ENCODE measurements at regions not wholly inside any gene's neighbourhood (a gene's known extent, or its start where the extent isn't known, plus 50 kb on each side); places are given as distances from the start of the nearest gene placed in this dataset.

DNA sequence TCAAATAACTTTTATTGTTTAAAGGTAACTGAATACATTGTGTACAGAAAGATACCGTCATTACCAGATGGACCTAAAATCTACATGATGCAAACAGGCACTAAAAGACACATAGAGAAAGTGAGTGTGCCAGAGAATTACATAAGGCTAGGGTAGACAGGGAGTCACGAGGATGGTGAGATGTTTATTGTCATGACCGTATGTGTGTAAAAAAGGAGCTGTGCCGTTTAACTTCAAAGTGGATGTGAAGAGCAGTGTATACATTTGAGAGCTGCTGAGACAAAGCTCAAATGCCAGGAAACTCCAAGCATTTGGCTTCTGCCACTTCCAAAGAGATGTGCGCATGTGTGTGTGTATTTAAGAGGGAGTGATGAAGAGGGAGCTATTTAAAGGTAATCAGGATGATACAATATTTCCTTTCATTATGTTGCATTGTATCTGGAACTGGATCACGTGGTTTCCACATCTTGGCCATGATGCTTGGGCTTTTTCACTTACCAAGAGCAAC, 51.4 kb upstream of the IGF1R start:
- peaks cover 12 to 27% (median 16%) of the 10 kb centered on the region in 3 donors for H3K4me1 Mint-ChIP-seq
- no peak for ATAC-seq (ENCODE audit: low read depth in 2 of 2)
- peaks cover 0 to 4% of the 10 kb centered on the region in 2 donors for H3K36me3 Mint-ChIP-seq
- no peak overlapping the region for H3K27ac Mint-ChIP-seq
- H3K4me3 Mint-ChIP-seq: no peak overlapping the region
- peaks cover 9 to 32% (median 28%) of the 10 kb centered on the region in 3 donors for H3K27me3 Mint-ChIP-seq
- no peak for DNase-seq
- no peaks in the 10 kb centered on the region for H3K9me3 Mint-ChIP-seq

DNA sequence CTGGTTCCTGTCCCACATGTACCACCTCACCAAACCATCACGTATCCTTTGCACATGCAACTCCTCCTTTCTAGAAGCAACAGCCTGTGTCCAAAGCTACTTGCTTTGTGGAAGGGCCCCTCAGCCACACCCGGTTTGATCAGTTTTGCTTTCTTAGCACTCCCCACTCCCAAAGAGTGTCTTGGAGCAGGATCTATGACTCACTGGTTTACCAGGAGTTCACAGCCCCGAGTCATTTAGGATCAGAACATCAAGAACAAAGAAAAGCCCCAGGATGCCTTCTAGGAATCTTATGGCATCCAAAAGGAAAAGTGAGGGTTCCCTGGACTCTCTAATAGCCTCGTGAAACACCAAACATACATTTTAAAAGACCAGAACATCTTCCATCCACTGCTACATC, 50.7 kb upstream of the IGF1R start:
- H3K27me3 Mint-ChIP-seq: peaks cover 9 to 24% (median 20%) of the 10 kb centered on the region in 3 donors
- ATAC-seq (ENCODE audit: low read depth in 2 of 2) (no peak), DNase-seq (no peak)
- H3K9me3 Mint-ChIP-seq: no peaks in the 10 kb centered on the region
- H3K27ac Mint-ChIP-seq: no peak overlapping the region
- H3K36me3 Mint-ChIP-seq: peaks cover 0 to 4% of the 10 kb centered on the region in 2 donors
- H3K4me1 Mint-ChIP-seq: peaks cover 12 to 27% (median 16%) of the 10 kb centered on the region in 3 donors
- no peak overlapping the region for H3K4me3 Mint-ChIP-seq

All from naive B cell (primary cell).